OCI-LY7 (cell line): ENCODE measurements at regions not wholly inside any gene's neighbourhood (a gene's known extent, or its start where the extent isn't known, plus 50 kb on each side); places are given as distances from the start of the nearest gene placed in this dataset.

Experiments
- EZH2phosphoT487 ChIP-seq: fragments of 200-600 bp; sonication (generic); IDR thresholded peaks from 2 replicates; pipeline ENCODE4 v1.6.1; 2018; ENCODE audit warnings: low read depth, borderline replicate concordance, mild to moderate bottlenecking, mixed run types, antibody characterized with exemption, low read length, moderate library complexity, mixed read lengths
- TF ChIP-seq, protein P1 (sequence below): fragments of 200-600 bp; sonication (generic); conservative IDR thresholded peaks from 2 replicates; pipeline ENCODE4 v1.5.1; 2014; ENCODE audit warnings: mild to moderate bottlenecking, antibody characterized with exemption, low read length, moderate library complexity, mixed read lengths

DNA sequence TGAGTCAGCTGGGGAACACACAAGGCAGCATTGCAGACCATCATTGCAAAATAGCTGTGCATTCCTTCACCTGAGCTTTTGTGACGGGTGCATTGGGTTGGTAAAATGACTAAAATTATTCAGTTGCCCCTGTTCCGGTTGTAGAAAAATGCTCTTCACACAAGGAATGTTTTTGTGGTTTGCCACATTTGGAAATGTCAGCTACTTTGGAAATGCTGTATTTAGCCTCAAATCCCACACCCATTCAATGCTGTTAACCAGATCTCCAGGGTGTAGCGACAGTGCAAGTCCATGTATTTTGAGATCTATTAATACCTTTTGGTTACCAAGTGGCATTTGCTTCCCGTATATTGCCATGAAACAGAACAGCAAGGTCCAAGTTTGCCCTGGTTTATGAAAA lies 201.2 kb downstream of the FOXA2 start:
- TF ChIP-seq, protein P1, sequence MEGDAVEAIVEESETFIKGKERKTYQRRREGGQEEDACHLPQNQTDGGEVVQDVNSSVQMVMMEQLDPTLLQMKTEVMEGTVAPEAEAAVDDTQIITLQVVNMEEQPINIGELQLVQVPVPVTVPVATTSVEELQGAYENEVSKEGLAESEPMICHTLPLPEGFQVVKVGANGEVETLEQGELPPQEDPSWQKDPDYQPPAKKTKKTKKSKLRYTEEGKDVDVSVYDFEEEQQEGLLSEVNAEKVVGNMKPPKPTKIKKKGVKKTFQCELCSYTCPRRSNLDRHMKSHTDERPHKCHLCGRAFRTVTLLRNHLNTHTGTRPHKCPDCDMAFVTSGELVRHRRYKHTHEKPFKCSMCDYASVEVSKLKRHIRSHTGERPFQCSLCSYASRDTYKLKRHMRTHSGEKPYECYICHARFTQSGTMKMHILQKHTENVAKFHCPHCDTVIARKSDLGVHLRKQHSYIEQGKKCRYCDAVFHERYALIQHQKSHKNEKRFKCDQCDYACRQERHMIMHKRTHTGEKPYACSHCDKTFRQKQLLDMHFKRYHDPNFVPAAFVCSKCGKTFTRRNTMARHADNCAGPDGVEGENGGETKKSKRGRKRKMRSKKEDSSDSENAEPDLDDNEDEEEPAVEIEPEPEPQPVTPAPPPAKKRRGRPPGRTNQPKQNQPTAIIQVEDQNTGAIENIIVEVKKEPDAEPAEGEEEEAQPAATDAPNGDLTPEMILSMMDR = no peak
- TF ChIP-seq EZH2phosphoT487 = no peak
